SK-N-MC (cell line): ENCODE measurements at regions not wholly inside any gene's neighbourhood (a gene's known extent, or its start where the extent isn't known, plus 50 kb on each side); places are given as distances from the start of the nearest gene placed in this dataset.

Source experiments
- EZH2 ChIP-seq: fragments of 200-600 bp; sonication (generic); IDR thresholded peaks from one replicate; pipeline ENCODE4 v1.6.1; 2017; ENCODE audit warnings: antibody characterized with exemption
- POLR2AphosphoS5 ChIP-seq: IDR thresholded peaks from 2 replicates; pipeline ENCODE4 v1.6.1; 2012; ENCODE audit warnings: mild to moderate bottlenecking, low read depth, low read length, borderline replicate concordance

DNA sequence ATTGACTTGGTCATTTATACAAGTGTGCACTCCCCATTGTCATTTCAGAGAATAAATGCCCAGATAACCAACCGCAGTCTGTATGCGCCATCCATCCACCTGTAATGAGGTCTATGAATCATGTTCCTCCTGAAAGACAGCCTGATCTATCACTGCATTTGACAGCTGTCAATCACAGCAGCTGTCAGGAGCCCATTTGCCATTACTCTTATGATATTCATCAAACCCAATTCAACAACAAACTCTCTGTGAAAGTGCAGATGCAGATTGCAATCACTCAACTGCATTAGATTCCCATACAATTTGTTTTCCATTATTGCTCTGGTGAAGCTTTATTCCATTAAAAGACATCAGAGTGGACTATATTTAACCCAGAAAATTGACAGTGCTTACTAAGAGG lies 586.9 kb upstream of the KIRREL3 start:
- TF ChIP-seq EZH2, result no peak
- no peak for TF ChIP-seq POLR2AphosphoS5
